ENCODE measurements at regions not wholly inside any gene's neighbourhood (a gene's known extent, or its start where the extent isn't known, plus 50 kb on each side); places are given as distances from the start of the nearest gene placed in this dataset.

GRCh38 chr11:34748036-34748435 lies 127.1 kb downstream of the EHF start:
- BruUV-seq (replicated peaks): no TSS peak
- H3K36me3 ChIP-seq (ENCODE audit: low read depth, low read length): no peaks in the 10 kb centered on the region
- no peaks in the 10 kb centered on the region for H3K9me2 ChIP-seq (replicated peaks; ENCODE audit: low read length)
- H4K20me1 ChIP-seq (ENCODE audit: low read length): no peaks in the 10 kb centered on the region
- H3K9ac ChIP-seq (ENCODE audit: low read length): no peak overlapping the region
- H3K79me2 ChIP-seq (ENCODE audit: low read length): no peaks in the 10 kb centered on the region
- H3K27me3 ChIP-seq (ENCODE audit: low read length): no peaks in the 10 kb centered on the region
- ChIA-PET POLR2A (ENCODE audit: unreplicated experiment) (no interaction called here), CTCF (no interaction called here)
- ATAC-seq: no peak
- H3K4me2 ChIP-seq (ENCODE audit: low read length): no peak overlapping the region
- no peak for DNase-seq
- intact Hi-C loops (cut with micrococcal nuclease): no loop called here
- no peak overlapping the region for H3K4me3 ChIP-seq (ENCODE audit: low read length)
- H3K27ac ChIP-seq (ENCODE audit: low read length): no peak overlapping the region
- no peak overlapping the region for H2AFZ ChIP-seq (ENCODE audit: low read length)
- H3K9me3 ChIP-seq (ENCODE audit: low read length): no peaks in the 10 kb centered on the region
- peaks cover 23% of the 10 kb centered on the region for H3K4me1 ChIP-seq (ENCODE audit: insufficient read depth, low read length)
- TF ChIP-seq EZH2phosphoT487 (IDR thresholded peaks at IDR 0.05; ENCODE audit: borderline replicate concordance, low read length) (no peak), EZH2 (IDR thresholded peaks at IDR 0.05; ENCODE audit: low read length, unreplicated experiment) (no peak)
- TF ChIP-seq, protein P1, sequence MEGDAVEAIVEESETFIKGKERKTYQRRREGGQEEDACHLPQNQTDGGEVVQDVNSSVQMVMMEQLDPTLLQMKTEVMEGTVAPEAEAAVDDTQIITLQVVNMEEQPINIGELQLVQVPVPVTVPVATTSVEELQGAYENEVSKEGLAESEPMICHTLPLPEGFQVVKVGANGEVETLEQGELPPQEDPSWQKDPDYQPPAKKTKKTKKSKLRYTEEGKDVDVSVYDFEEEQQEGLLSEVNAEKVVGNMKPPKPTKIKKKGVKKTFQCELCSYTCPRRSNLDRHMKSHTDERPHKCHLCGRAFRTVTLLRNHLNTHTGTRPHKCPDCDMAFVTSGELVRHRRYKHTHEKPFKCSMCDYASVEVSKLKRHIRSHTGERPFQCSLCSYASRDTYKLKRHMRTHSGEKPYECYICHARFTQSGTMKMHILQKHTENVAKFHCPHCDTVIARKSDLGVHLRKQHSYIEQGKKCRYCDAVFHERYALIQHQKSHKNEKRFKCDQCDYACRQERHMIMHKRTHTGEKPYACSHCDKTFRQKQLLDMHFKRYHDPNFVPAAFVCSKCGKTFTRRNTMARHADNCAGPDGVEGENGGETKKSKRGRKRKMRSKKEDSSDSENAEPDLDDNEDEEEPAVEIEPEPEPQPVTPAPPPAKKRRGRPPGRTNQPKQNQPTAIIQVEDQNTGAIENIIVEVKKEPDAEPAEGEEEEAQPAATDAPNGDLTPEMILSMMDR (conservative IDR thresholded peaks at IDR 0.05; ENCODE audit: low read depth, low read length): no peak
- H3F3A ChIP-seq (ENCODE audit: low read length, unreplicated experiment): no peaks in the 10 kb centered on the region

DNA sequence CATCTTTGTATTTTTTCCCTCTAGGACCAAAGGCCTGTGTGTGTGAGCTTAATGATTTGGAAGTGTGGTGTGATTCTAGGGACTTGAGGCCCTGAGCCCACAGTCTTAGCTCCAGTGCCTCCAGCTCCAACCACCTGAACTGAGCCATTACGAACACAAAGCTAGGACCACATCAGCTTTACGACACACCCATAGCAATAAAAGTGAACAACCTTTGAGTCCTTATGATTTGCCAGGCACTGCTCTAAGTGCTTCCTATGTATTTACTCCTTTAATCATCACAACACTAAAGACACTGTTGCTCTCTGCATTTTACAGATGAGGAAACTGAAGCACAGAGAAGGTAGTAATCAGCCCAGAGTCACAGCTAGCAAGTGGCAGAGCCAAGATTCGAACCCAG lies 126.4 kb downstream of the EHF start:
- H3K36me3 ChIP-seq (ENCODE audit: low read depth, low read length): no peaks in the 10 kb centered on the region
- no peak overlapping the region for H2AFZ ChIP-seq (ENCODE audit: low read length)
- no TSS peak for BruUV-seq (replicated peaks)
- peaks cover 23% of the 10 kb centered on the region for H3K4me1 ChIP-seq (ENCODE audit: insufficient read depth, low read length)
- TF ChIP-seq EZH2phosphoT487 (IDR thresholded peaks at IDR 0.05; ENCODE audit: borderline replicate concordance, low read length): no peak
- TF ChIP-seq EZH2 (IDR thresholded peaks at IDR 0.05; ENCODE audit: low read length, unreplicated experiment): no peak
- TF ChIP-seq, protein P1 (conservative IDR thresholded peaks at IDR 0.05; ENCODE audit: low read depth, low read length): no peak
- H3K4me3 ChIP-seq (ENCODE audit: low read length): no peak overlapping the region
- no peak overlapping the region for H3K27ac ChIP-seq (ENCODE audit: low read length)
- H4K20me1 ChIP-seq (ENCODE audit: low read length): no peaks in the 10 kb centered on the region
- H3F3A ChIP-seq (ENCODE audit: low read length, unreplicated experiment): no peaks in the 10 kb centered on the region
- H3K79me2 ChIP-seq (ENCODE audit: low read length): no peaks in the 10 kb centered on the region
- H3K9me3 ChIP-seq (ENCODE audit: low read length): no peaks in the 10 kb centered on the region
- CTCF ChIA-PET: no interaction called here
- H3K9ac ChIP-seq (ENCODE audit: low read length): no peak overlapping the region
- no peaks in the 10 kb centered on the region for H3K27me3 ChIP-seq (ENCODE audit: low read length)
- H3K4me2 ChIP-seq (ENCODE audit: low read length): no peak overlapping the region
- ATAC-seq (no peak), DNase-seq (no peak)
- POLR2A ChIA-PET (ENCODE audit: unreplicated experiment): interaction anchor here (0.6 kb wide), 1 partner anchor 43 kb away, joined by 3 read pairs; no protein-coding TSS in a partner anchor
- no peaks in the 10 kb centered on the region for H3K9me2 ChIP-seq (replicated peaks; ENCODE audit: low read length)
- intact Hi-C loops (cut with micrococcal nuclease): no loop called here

DNA sequence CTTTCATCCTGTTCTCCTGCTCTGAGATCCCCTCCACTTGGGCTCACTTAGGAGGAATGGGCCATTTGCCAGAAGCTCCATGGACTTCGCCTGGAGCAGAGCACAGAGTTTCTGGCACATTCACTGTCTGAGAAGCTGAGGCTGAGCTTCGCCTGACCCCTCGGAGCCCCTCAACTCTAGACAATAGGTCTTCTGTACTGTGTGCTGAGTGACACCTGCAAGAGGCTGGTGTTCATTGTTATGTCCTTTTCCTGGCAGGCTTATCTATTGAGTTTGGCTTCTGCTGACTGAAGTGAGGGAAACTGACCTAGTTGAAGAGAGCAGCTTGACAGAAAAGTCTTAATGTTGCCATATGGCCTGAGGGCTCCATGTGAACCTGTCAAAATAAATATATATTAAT lies 124.3 kb downstream of the EHF start:
- TF ChIP-seq EZH2phosphoT487 (IDR thresholded peaks at IDR 0.05; ENCODE audit: borderline replicate concordance, low read length): no peak
- POLR2A ChIA-PET (ENCODE audit: unreplicated experiment): no interaction called here

More for the DNA sequence above, 124.3 kb downstream of the EHF start:
- Histone ChIP-seq H3K4me2 (ENCODE audit: low read length) (no peak overlapping the region), H4K20me1 (ENCODE audit: low read length) (no peaks in the 10 kb centered on the region), H3K79me2 (ENCODE audit: low read length) (no peaks in the 10 kb centered on the region), H3K27ac (ENCODE audit: low read length) (no peak overlapping the region), H3K4me1 (ENCODE audit: insufficient read depth, low read length) (peaks cover 12% of the 10 kb centered on the region), H3K9ac (ENCODE audit: low read length) (no peak overlapping the region), H3K9me2 (replicated peaks; ENCODE audit: low read length) (no peaks in the 10 kb centered on the region), H3K36me3 (ENCODE audit: low read depth, low read length) (no peaks in the 10 kb centered on the region), H2AFZ (ENCODE audit: low read length) (no peak overlapping the region), H3K4me3 (ENCODE audit: low read length) (no peak overlapping the region), H3K27me3 (ENCODE audit: low read length) (no peaks in the 10 kb centered on the region), H3F3A (ENCODE audit: low read length, unreplicated experiment) (no peaks in the 10 kb centered on the region), H3K9me3 (ENCODE audit: low read length) (no peaks in the 10 kb centered on the region)
- intact Hi-C loops (cut with micrococcal nuclease): no loop called here
- DNase-seq: no peak
- CTCF ChIA-PET: no interaction called here
- no TSS peak for BruUV-seq (replicated peaks)
- no peak for ATAC-seq
